SK-N-SH treated with all-trans-retinoic acid at 6 μM for 48 hours (cell line): ENCODE measurements at regions not wholly inside any gene's neighbourhood (a gene's known extent, or its start where the extent isn't known, plus 50 kb on each side); places are given as distances from the start of the nearest gene placed in this dataset.

Experiments
- ATAC-seq: fragments of 200-7000 bp; cut with Tn5 transposase; 3 replicates; pipeline ENCODE4 v1.9.1; 2020; ENCODE audit warnings: mild to moderate bottlenecking, moderate library complexity
- ARNTL ChIP-seq: fragments of 450-650 bp; formaldehyde crosslinking; IDR thresholded peaks from 2 replicates; pipeline ENCODE4 v1.5.0; 2020; ENCODE audit warnings: low read depth, mild to moderate bottlenecking, moderate library complexity, borderline replicate concordance
- BACH2 ChIP-seq: fragments of 250-450 bp; sonication (Bioruptor Pico); IDR thresholded peaks from 2 replicates; pipeline ENCODE4 v1.9.0; 2021; ENCODE audit warnings: mild to moderate bottlenecking, borderline replicate concordance
- CSDC2 ChIP-seq: fragments of 250-450 bp; sonication (Bioruptor Pico); IDR thresholded peaks from 2 replicates; pipeline ENCODE4 v1.5.0; 2020; ENCODE audit warnings: mild to moderate bottlenecking, moderate library complexity
- CSRNP3 ChIP-seq: fragments of 250-450 bp; sonication (Bioruptor Pico); IDR thresholded peaks from 2 replicates; pipeline ENCODE4 v1.5.1; 2021; ENCODE audit warnings: mild to moderate bottlenecking, moderate library complexity
- ESRRG ChIP-seq: fragments of 250-450 bp; sonication (Bioruptor Pico); IDR thresholded peaks from 2 replicates; pipeline ENCODE4 v1.6.1; 2021; ENCODE audit warnings: mild to moderate bottlenecking
- GLIS3 ChIP-seq: fragments of 250-450 bp; sonication (Bioruptor Pico); IDR thresholded peaks from 2 replicates; pipeline ENCODE4 v1.5.0; 2020; ENCODE audit warnings: mild to moderate bottlenecking, moderate library complexity
- ISL1 ChIP-seq: fragments of 250-450 bp; sonication (Bioruptor Pico); IDR thresholded peaks from 2 replicates; pipeline ENCODE4 v2.1.2; 2022; ENCODE audit warnings: mild to moderate bottlenecking, moderate library complexity
- OSR1 ChIP-seq: fragments of 250-450 bp; sonication (Bioruptor Pico); IDR thresholded peaks from 2 replicates; pipeline ENCODE4 v1.8.0; 2022; ENCODE audit warnings: moderate library complexity, mild to moderate bottlenecking, inconsistent platforms
- PATZ1 ChIP-seq: fragments of 250-450 bp; sonication (Bioruptor Pico); IDR thresholded peaks from 2 replicates; pipeline ENCODE4 v1.8.0; 2020; ENCODE audit warnings: mild to moderate bottlenecking, moderate library complexity, borderline replicate concordance
- POU6F1 ChIP-seq: fragments of 250-450 bp; sonication (Bioruptor Pico); IDR thresholded peaks from 2 replicates; pipeline ENCODE4 v1.8.0; 2021; ENCODE audit warnings: low read depth, mild to moderate bottlenecking, moderate library complexity, borderline replicate concordance
- PPARA ChIP-seq: fragments of 250-450 bp; sonication (Bioruptor Pico); IDR thresholded peaks from 2 replicates; pipeline ENCODE4 v1.5.0; 2020; ENCODE audit warnings: mild to moderate bottlenecking, borderline replicate concordance
- RARB ChIP-seq: fragments of 250-450 bp; sonication (Bioruptor Pico); IDR thresholded peaks from 2 replicates; pipeline ENCODE4 v1.8.0; 2021; ENCODE audit warnings: mild to moderate bottlenecking, moderate library complexity
- SNAI2 ChIP-seq: fragments of 250-450 bp; sonication (Bioruptor Pico); IDR thresholded peaks from 2 replicates; pipeline ENCODE4 v1.5.0; 2020; ENCODE audit warnings: mild to moderate bottlenecking, moderate library complexity
- TCF4 ChIP-seq: fragments of 250-450 bp; sonication (Bioruptor Pico); IDR thresholded peaks from 2 replicates; pipeline ENCODE4 v1.8.0; 2021; ENCODE audit warnings: mild to moderate bottlenecking, moderate library complexity, borderline replicate concordance
- TOX ChIP-seq: fragments of 250-450 bp; sonication (Bioruptor Pico); IDR thresholded peaks from 2 replicates; pipeline ENCODE4 v1.8.0; 2021; ENCODE audit warnings: mild to moderate bottlenecking, moderate library complexity, borderline replicate concordance
- TSHZ2 ChIP-seq: fragments of 250-450 bp; sonication (Bioruptor Pico); IDR thresholded peaks from 2 replicates; pipeline ENCODE4 v1.5.0; 2020; ENCODE audit warnings: mild to moderate bottlenecking, moderate library complexity
- ZC3H10 ChIP-seq: fragments of 250-450 bp; sonication (Bioruptor Pico); IDR thresholded peaks from 2 replicates; pipeline ENCODE4 v1.5.1; 2021; ENCODE audit warnings: mild to moderate bottlenecking, moderate library complexity
- ZFP3 ChIP-seq: fragments of 250-450 bp; sonication (Bioruptor Pico); IDR thresholded peaks from 2 replicates; pipeline ENCODE4 v1.5.0; 2020; ENCODE audit warnings: mild to moderate bottlenecking, moderate library complexity
- ZFP30 ChIP-seq: fragments of 450-650 bp; formaldehyde crosslinking; IDR thresholded peaks from 2 replicates; pipeline ENCODE4 v1.5.0; 2022; ENCODE audit warnings: mild to moderate bottlenecking, moderate library complexity
- ZNF565 ChIP-seq: fragments of 450-650 bp; formaldehyde crosslinking; conservative IDR thresholded peaks from 2 replicates; pipeline ENCODE4 v1.5.0; 2020; ENCODE audit warnings: low read depth, mild to moderate bottlenecking, moderate library complexity
- ZNF70 ChIP-seq: fragments of 450-650 bp; formaldehyde crosslinking; IDR thresholded peaks from 2 replicates; pipeline ENCODE4 v1.5.0; 2020; ENCODE audit warnings: mild to moderate bottlenecking, moderate library complexity
- ZNF8 ChIP-seq: fragments of 450-650 bp; formaldehyde crosslinking; IDR thresholded peaks from 2 replicates; pipeline ENCODE4 v1.5.0; 2020; ENCODE audit warnings: mild to moderate bottlenecking, moderate library complexity

- TF ChIP-seq CSDC2 (no peak), PPARA (no peak), OSR1 (CRISPR knock-in tag) (no peak), RARB (CRISPR knock-in tag) (no peak), POU6F1 (CRISPR knock-in tag) (no peak), GLIS3 (CRISPR knock-in tag) (no peak), CSRNP3 (CRISPR knock-in tag) (no peak), SNAI2 (CRISPR knock-in tag) (no peak), ARNTL (CRISPR knock-in tag) (no peak), ZFP3 (no peak), ESRRG (CRISPR knock-in tag) (no peak), TCF4 (CRISPR knock-in tag) (no peak), ISL1 (CRISPR knock-in tag) (no peak), ZC3H10 (CRISPR knock-in tag) (no peak)
- TF ChIP-seq, all 23 proteins: peak for 0
- no peak for ATAC-seq
Measured at GRCh38 chr2:12617853-12618252, 98.9 kb upstream of the TRIB2 start.

- ATAC-seq, result no peak
- TF ChIP-seq TSHZ2 (CRISPR knock-in tag), result no peak
- no peak for TF ChIP-seq ZFP30 (CRISPR knock-in tag)
Measured at GRCh38 chr2:12618576-12618975, 98.2 kb upstream of the TRIB2 start.

GRCh38 chr2:12619975-12620374 is 96.8 kb upstream of the TRIB2 start:
- TF ChIP-seq ISL1 (CRISPR knock-in tag) (peak; percentile 67), PATZ1 (CRISPR knock-in tag) (0 out of 2 replicates have a peak, but pooled peaks have one; percentile 57), TOX (CRISPR knock-in tag) (no peak)
- ATAC-seq, result peak; percentile 95

- no peak for ATAC-seq
- no peak for TF ChIP-seq BACH2 (CRISPR knock-in tag)
- TF ChIP-seq TOX (CRISPR knock-in tag), result no peak
- TF ChIP-seq PATZ1 (CRISPR knock-in tag), result no peak
- TF ChIP-seq ESRRG (CRISPR knock-in tag), result no peak
- no peak for TF ChIP-seq ZNF8 (CRISPR knock-in tag)
- TF ChIP-seq ISL1 (CRISPR knock-in tag), result no peak
- no peak for TF ChIP-seq TSHZ2 (CRISPR knock-in tag)
- no peak for TF ChIP-seq RARB (CRISPR knock-in tag)
- no peak for TF ChIP-seq ARNTL (CRISPR knock-in tag)
- TF ChIP-seq ZC3H10 (CRISPR knock-in tag), result no peak
- TF ChIP-seq TCF4 (CRISPR knock-in tag), result no peak
- no peak for TF ChIP-seq SNAI2 (CRISPR knock-in tag)
- no peak for TF ChIP-seq ZNF70 (CRISPR knock-in tag)
- TF ChIP-seq ZNF565 (CRISPR knock-in tag), result no peak
- no peak for TF ChIP-seq PPARA
- TF ChIP-seq ZFP30 (CRISPR knock-in tag), result no peak
- TF ChIP-seq CSRNP3 (CRISPR knock-in tag), result no peak
- TF ChIP-seq ZFP3, result no peak
Measured at GRCh38 chr2:12620759-12621158, 96.0 kb upstream of the TRIB2 start.
